Keratinocyte (primary cell): ENCODE measurements at regions not wholly inside any gene's neighbourhood (a gene's known extent, or its start where the extent isn't known, plus 50 kb on each side); places are given as distances from the start of the nearest gene placed in this dataset.
"Not testable (repeated sequence)": the region's sequence is repeated elsewhere in the genome, so short reads cannot be mapped to it uniquely, and the experiment has no call there.

Experiments
- DNase-seq: peaks from one replicate; pipeline ENCODE4 v3.0.0-alpha.2; 2011; ENCODE audit warnings: low read depth, missing footprints, low spot score
- FAIRE-seq: peaks from 2 replicates; lab custom pipeline; 2011; peaks lifted over from hg19 to GRCh38; lab: Jason Lieb, UNC
- H2AFZ ChIP-seq: 2 replicates; pipeline ENCODE4 v1.6.0; 2012; ENCODE audit warnings: low read length, control low read depth, inconsistent platforms; ENCODE audit not compliant: control insufficient read depth
- H3K27ac ChIP-seq: 2 replicates; pipeline ENCODE4 v1.5.1; 2011; ENCODE audit warnings: low read length; ENCODE audit not compliant: control insufficient read depth, insufficient read depth
- H3K27me3 ChIP-seq: 3 replicates; pipeline ENCODE4 v1.6.0; 2011; ENCODE audit warnings: low read length; ENCODE audit not compliant: control insufficient read depth, insufficient read depth; ENCODE audit errors: extremely low read depth
- H3K36me3 ChIP-seq, 2 experiments: 2 replicates in 1 of 2; 3 replicates in 1 of 2; pipeline ENCODE4 v1.5.1; 2011; ENCODE audit warnings: low read length in 2 of 2, mild to moderate bottlenecking in 1 of 2; ENCODE audit not compliant: control insufficient read depth in 2 of 2, insufficient read depth in 2 of 2; ENCODE audit errors: extremely low read depth in 1 of 2
- H3K4me1 ChIP-seq: 3 replicates; pipeline ENCODE4 v1.5.1; 2011; ENCODE audit warnings: low read length; ENCODE audit not compliant: control insufficient read depth, insufficient read depth; ENCODE audit errors: extremely low read depth
- H3K4me2 ChIP-seq: 3 replicates; pipeline ENCODE4 v1.6.0; 2011; ENCODE audit warnings: low read depth, low read length; ENCODE audit not compliant: control insufficient read depth, insufficient read depth; ENCODE audit errors: extremely low read depth
- H3K4me3 ChIP-seq, 3 experiments: fragments of 200-600 bp in 1 of 3; sonication (generic) in 1 of 3; 2 replicates in 2 of 3; 3 replicates in 1 of 3; pipeline ENCODE4 v1.5.1; 2011 to 2016; ENCODE audit warnings: low read length in 3 of 3, mild to moderate bottlenecking in 3 of 3, control low read depth in 2 of 3, inconsistent platforms in 1 of 3, low read depth in 1 of 3, mixed read lengths in 1 of 3, mixed run types in 1 of 3, moderate library complexity in 1 of 3; ENCODE audit not compliant: control insufficient read depth in 2 of 3, insufficient read depth in 2 of 3; ENCODE audit errors: extremely low read depth in 1 of 3
- H3K79me2 ChIP-seq: 2 replicates; pipeline ENCODE4 v1.6.0; 2012; ENCODE audit warnings: low read length; ENCODE audit not compliant: control insufficient read depth, insufficient read depth
- H3K9ac ChIP-seq: 3 replicates; pipeline ENCODE4 v1.6.0; 2011; ENCODE audit warnings: low read length; ENCODE audit not compliant: control insufficient read depth, insufficient read depth; ENCODE audit errors: extremely low read depth
- H3K9me1 ChIP-seq: 3 replicates; pipeline ENCODE4 v1.6.0; 2011; ENCODE audit warnings: low read length; ENCODE audit not compliant: control insufficient read depth, insufficient read depth; ENCODE audit errors: extremely low read depth
- H3K9me3 ChIP-seq: 2 replicates; pipeline ENCODE4 v1.5.1; 2012; ENCODE audit warnings: low read depth, low read length; ENCODE audit not compliant: control insufficient read depth
- H4K20me1 ChIP-seq: 3 replicates; pipeline ENCODE4 v1.6.0; 2011; ENCODE audit warnings: low read length; ENCODE audit not compliant: control insufficient read depth, insufficient read depth; ENCODE audit errors: extremely low read depth
- EZH2 ChIP-seq: IDR thresholded peaks from one replicate; pipeline ENCODE4 v1.6.1; 2012; ENCODE audit warnings: inconsistent platforms, mild to moderate bottlenecking, low read length, moderate library complexity
- dilution Hi-C: fragments of 300-500 bp; cut with MboI; formaldehyde crosslinking; loops from one replicate; pipeline ENCODE4 v1.7.0; 2020; ENCODE audit warnings: low sequenced_read_pairs; ENCODE audit not compliant: extremely low pct_ligation_motif_present
- TF ChIP-seq, protein P1 (sequence below), 3 experiments: IDR thresholded peaks in 1 of 3; conservative IDR thresholded peaks in 1 of 3; optimal IDR thresholded peaks in 1 of 3; 2 replicates in 2 of 3; 3 replicates in 1 of 3; pipeline versions ENCODE3 to v1.5.1; 2011; ENCODE audit warnings: low read length in 3 of 3, mild to moderate bottlenecking in 3 of 3, moderate library complexity in 2 of 3, control low read depth in 1 of 3, inconsistent platforms in 1 of 3; ENCODE audit not compliant: insufficient read depth in 2 of 3; ENCODE audit errors: extremely low read depth in 1 of 3

DNA sequence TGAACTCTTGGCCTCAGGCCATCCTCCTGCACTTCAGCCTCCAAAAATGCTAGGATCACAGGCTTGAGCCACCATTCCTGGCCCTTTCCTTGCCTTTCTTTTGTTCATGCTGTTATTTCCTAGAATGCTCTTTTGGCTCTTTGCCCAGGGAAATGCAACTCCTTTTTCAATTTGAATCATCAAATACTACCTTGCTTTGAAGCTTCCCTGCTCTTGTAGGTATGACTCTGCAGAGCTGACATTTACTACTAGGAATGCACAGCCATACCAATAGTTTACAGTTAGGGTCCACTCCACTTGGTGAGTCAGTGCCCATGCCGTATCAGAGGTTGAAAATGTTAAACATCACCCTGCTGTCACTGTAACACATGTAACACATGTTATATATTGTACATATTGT is 107.0 kb upstream of the CRY1 start:
- DNase-seq (peak; percentile 54), FAIRE-seq (peak; percentile 88)
- no peak overlapping the region for H3K4me2 ChIP-seq
- H3K79me2 ChIP-seq = no peaks in the 10 kb centered on the region
- no peaks in the 10 kb centered on the region for H4K20me1 ChIP-seq
- H3K9me1 ChIP-seq = no peaks in the 10 kb centered on the region
- dilution Hi-C loops = no loop called here
- no peaks in the 10 kb centered on the region for H3K36me3 ChIP-seq
- no peak overlapping the region for H3K4me3 ChIP-seq
- H3K4me1 ChIP-seq = peaks cover 6% of the 10 kb centered on the region
- no peaks in the 10 kb centered on the region for H3K9me3 ChIP-seq
- no peak overlapping the region for H3K9ac ChIP-seq
- H3K27ac ChIP-seq = no peak overlapping the region
- no peak for TF ChIP-seq EZH2
- TF ChIP-seq, protein P1, sequence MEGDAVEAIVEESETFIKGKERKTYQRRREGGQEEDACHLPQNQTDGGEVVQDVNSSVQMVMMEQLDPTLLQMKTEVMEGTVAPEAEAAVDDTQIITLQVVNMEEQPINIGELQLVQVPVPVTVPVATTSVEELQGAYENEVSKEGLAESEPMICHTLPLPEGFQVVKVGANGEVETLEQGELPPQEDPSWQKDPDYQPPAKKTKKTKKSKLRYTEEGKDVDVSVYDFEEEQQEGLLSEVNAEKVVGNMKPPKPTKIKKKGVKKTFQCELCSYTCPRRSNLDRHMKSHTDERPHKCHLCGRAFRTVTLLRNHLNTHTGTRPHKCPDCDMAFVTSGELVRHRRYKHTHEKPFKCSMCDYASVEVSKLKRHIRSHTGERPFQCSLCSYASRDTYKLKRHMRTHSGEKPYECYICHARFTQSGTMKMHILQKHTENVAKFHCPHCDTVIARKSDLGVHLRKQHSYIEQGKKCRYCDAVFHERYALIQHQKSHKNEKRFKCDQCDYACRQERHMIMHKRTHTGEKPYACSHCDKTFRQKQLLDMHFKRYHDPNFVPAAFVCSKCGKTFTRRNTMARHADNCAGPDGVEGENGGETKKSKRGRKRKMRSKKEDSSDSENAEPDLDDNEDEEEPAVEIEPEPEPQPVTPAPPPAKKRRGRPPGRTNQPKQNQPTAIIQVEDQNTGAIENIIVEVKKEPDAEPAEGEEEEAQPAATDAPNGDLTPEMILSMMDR (optimal IDR thresholded peaks at IDR 0.05 in 1 of 3, IDR thresholded peaks at IDR 0.05 in 1 of 3, conservative IDR thresholded peaks at IDR 0.05 in 1 of 3; ENCODE audit: extremely low read depth in 1 of 3, insufficient read depth in 2 of 3, low read length in 3 of 3) = no peak
- no peak overlapping the region for H2AFZ ChIP-seq
- no peaks in the 10 kb centered on the region for H3K27me3 ChIP-seq

DNA sequence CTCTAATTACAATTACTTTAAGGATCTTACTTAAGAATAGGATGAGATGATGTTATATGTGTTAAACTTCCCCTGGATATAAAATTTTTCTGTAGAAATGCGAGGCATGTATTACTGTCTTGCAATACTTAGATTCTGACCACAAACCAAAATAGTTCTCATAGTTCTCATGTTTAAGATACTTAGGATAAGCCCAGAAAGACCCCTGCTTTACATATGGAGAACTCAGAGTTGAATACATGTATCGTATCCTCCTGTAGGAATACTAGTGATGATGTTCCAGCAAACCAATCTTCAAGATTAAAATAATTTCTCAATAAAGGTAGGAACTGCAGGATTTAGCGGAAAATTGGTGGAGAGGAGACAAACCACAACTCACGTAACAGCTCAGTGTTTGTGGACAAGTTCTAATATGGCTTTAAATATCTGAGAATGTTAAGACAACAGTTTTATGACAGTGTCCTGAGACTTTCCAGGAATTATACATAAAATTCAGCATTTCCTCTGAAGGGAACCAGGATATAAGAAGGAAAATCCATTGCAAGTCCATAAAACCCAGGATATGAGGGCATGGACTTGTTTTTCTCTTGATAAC is 114.7 kb upstream of the CRY1 start:
- Histone ChIP-seq H3K36me3 (no peaks in the 10 kb centered on the region), H3K27me3 (no peaks in the 10 kb centered on the region), H3K9me1 (no peaks in the 10 kb centered on the region), H3K4me2 (no peak overlapping the region), H2AFZ (no peak overlapping the region), H3K4me3 (no peak overlapping the region), H3K9ac (no peak overlapping the region), H4K20me1 (no peaks in the 10 kb centered on the region), H3K9me3 (no peaks in the 10 kb centered on the region), H3K4me1 (no peaks in the 10 kb centered on the region), H3K27ac (no peak overlapping the region), H3K79me2 (no peaks in the 10 kb centered on the region)
- DNase-seq = no peak
- no peak for FAIRE-seq
- dilution Hi-C loops = no loop called here
- TF ChIP-seq EZH2 = no peak
- TF ChIP-seq, protein P1 (optimal IDR thresholded peaks at IDR 0.05 in 1 of 3, IDR thresholded peaks at IDR 0.05 in 1 of 3, conservative IDR thresholded peaks at IDR 0.05 in 1 of 3; ENCODE audit: extremely low read depth in 1 of 3, insufficient read depth in 2 of 3, low read length in 3 of 3) = no peak

DNA sequence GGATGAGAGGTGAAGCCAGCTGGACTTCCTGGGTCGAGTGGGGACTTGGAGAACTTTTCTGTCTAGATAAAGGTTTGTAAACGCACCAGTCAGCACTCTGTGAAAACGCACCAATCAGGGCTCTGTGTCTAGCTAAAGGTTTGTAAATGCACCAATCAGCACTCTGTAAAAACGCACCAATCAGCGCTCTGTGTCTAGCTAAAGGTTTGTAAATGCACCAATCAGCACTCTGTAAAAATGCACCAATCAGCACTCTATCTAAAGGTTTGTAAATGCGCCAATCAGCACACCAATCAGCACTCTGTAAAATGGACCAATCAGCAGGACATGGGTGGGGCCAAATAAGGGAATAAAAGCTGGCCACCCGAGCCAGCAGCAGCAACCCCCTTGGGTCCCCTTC is 116.4 kb upstream of the CRY1 start:
- dilution Hi-C loops, H4K20me1 ChIP-seq, H3K4me2 ChIP-seq, H2AFZ ChIP-seq, H3K4me1 ChIP-seq, DNase-seq, H3K9ac ChIP-seq, FAIRE-seq, H3K27ac ChIP-seq, H3K9me1 ChIP-seq, H3K36me3 ChIP-seq, H3K4me3 ChIP-seq, H3K9me3 ChIP-seq, H3K79me2 ChIP-seq, H3K27me3 ChIP-seq: not testable (repeated sequence)

DNA sequence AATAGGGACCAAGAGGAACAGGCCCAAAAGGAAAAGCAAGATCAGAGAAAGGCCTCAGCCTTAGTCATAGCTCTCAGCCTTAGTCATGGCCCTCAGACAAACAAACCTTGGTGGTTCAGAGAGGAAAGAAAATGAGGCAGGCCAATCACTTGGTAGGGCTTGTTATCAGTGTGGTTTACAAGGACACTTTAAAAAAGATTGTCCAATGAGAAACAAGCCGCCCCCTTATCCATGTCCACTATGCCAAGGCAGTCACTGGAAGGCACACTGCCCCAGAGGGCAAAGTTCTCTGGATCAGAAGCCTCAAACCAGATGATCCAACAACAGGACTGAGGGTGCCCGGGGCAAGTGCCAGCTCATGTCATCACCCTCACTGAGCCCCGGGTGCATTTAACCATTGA is 121.0 kb upstream of the CRY1 start:
- H3K79me2 ChIP-seq, H3K4me2 ChIP-seq, H3K27me3 ChIP-seq, dilution Hi-C loops, H3K9ac ChIP-seq, H3K9me3 ChIP-seq, H3K4me3 ChIP-seq, H3K36me3 ChIP-seq, H2AFZ ChIP-seq, H3K9me1 ChIP-seq, H3K27ac ChIP-seq, H3K4me1 ChIP-seq, DNase-seq, H4K20me1 ChIP-seq: not testable (repeated sequence)
- peak; percentile 55 for FAIRE-seq
